ENCODE measurements at regions not wholly inside any gene's neighbourhood (a gene's known extent, or its start where the extent isn't known, plus 50 kb on each side); places are given as distances from the start of the nearest gene placed in this dataset.

- DNase-seq = no peak
These were observed 87.1 kb downstream of the MYEOV start for GRCh38 chr11:69380921-69381581.

- DNase-seq = no peak
These were observed 87.8 kb downstream of the MYEOV start for GRCh38 chr11:69381681-69382130.

- no peak for DNase-seq
These were observed 88.5 kb downstream of the MYEOV start for GRCh38 chr11:69382131-69383128.

- DNase-seq = no peak
These were observed 89.7 kb downstream of the MYEOV start for GRCh38 chr11:69383372-69384250.

- no peak for DNase-seq
These were observed 90.5 kb downstream of the MYEOV start for GRCh38 chr11:69384251-69385143.

- DNase-seq = no peak
These were observed 91.3 kb downstream of the MYEOV start for GRCh38 chr11:69385144-69385820.

- no peak for DNase-seq
These were observed 92.0 kb downstream of the MYEOV start for GRCh38 chr11:69385832-69386427.

- DNase-seq = no peak
These were observed 92.8 kb downstream of the MYEOV start for GRCh38 chr11:69386594-69387408.

GRCh38 chr11:69387409-69387885 is 93.5 kb downstream of the MYEOV start:
- no peak for DNase-seq

- no peak for DNase-seq
These were observed 93.3 kb upstream of the LINC01488 start for GRCh38 chr11:69388210-69388609.

GRCh38 chr11:69388661-69389060 is 92.8 kb upstream of the LINC01488 start:
- no peak for DNase-seq

- DNase-seq = no peak
These were observed 90.9 kb upstream of the LINC01488 start for GRCh38 chr11:69390561-69390960.

- DNase-seq = no peak
These were observed 90.0 kb upstream of the LINC01488 start for GRCh38 chr11:69391192-69392103.

GRCh38 chr11:69392104-69392653 is 89.3 kb upstream of the LINC01488 start:
- DNase-seq = no peak

GRCh38 chr11:69393178-69393832 is 88.2 kb upstream of the LINC01488 start:
- DNase-seq = no peak

- DNase-seq = no peak
These were observed 87.6 kb upstream of the LINC01488 start for GRCh38 chr11:69393865-69394233.

- no peak for DNase-seq
These were observed 87.1 kb upstream of the LINC01488 start for GRCh38 chr11:69394234-69394868.

Measured in NCI-H1436 (cell line).